Astrocyte (in vitro differentiated cells and primary cell): ENCODE measurements at regions not wholly inside any gene's neighbourhood (a gene's known extent, or its start where the extent isn't known, plus 50 kb on each side); places are given as distances from the start of the nearest gene placed in this dataset.
"Not testable (repeated sequence)": the region's sequence is repeated elsewhere in the genome, so short reads cannot be mapped to it uniquely, and the experiment has no call there.

Experiments used
- DNase-seq: peaks from one replicate; pipeline ENCODE4 v3.0.0-alpha.2; 2010; ENCODE audit warnings: low read depth
- FAIRE-seq: peaks from 2 replicates; lab custom pipeline; 2011; peaks lifted over from hg19 to GRCh38; lab: Jason Lieb, UNC
- H2AFZ ChIP-seq: 2 replicates; pipeline ENCODE4 v1.6.0; 2012; ENCODE audit warnings: low read depth, low read length, inconsistent platforms
- H3K27ac ChIP-seq: 2 replicates; pipeline ENCODE4 v1.5.1; 2011; ENCODE audit warnings: low read depth, low read length, inconsistent platforms
- H3K27me3 ChIP-seq: 2 replicates; pipeline ENCODE4 v1.6.0; 2011; ENCODE audit warnings: low read length, inconsistent platforms; ENCODE audit not compliant: insufficient read depth
- H3K36me3 ChIP-seq: 2 replicates; pipeline ENCODE4 v1.5.1; 2011; ENCODE audit warnings: low read length, inconsistent platforms; ENCODE audit not compliant: insufficient read depth
- H3K4me1 ChIP-seq: 2 replicates; pipeline ENCODE4 v1.5.1; 2011; ENCODE audit warnings: low read length, inconsistent platforms; ENCODE audit not compliant: insufficient read depth
- H3K4me2 ChIP-seq: 2 replicates; pipeline ENCODE4 v1.6.0; 2012; ENCODE audit warnings: low read length, inconsistent platforms
- H3K4me3 ChIP-seq: 2 replicates; pipeline ENCODE4 v1.5.1; 2011; ENCODE audit warnings: low read depth, mild to moderate bottlenecking, low read length, inconsistent platforms; ENCODE audit not compliant: insufficient read depth
- H3K79me2 ChIP-seq: 2 replicates; pipeline ENCODE4 v1.6.0; 2012; ENCODE audit warnings: mild to moderate bottlenecking, low read length, inconsistent platforms; ENCODE audit not compliant: insufficient read depth
- H3K9ac ChIP-seq: 2 replicates; pipeline ENCODE4 v1.6.0; 2012; ENCODE audit warnings: mild to moderate bottlenecking, low read length, inconsistent platforms
- H3K9me3 ChIP-seq: 2 replicates; pipeline ENCODE4 v1.5.1; 2012; ENCODE audit warnings: low read depth, mild to moderate bottlenecking, low read length, inconsistent platforms; ENCODE audit not compliant: insufficient read depth
- H4K20me1 ChIP-seq: 2 replicates; pipeline ENCODE4 v1.6.0; 2012; ENCODE audit warnings: low read length, inconsistent platforms; ENCODE audit not compliant: insufficient read depth
- H3K27ac Mint-ChIP-seq: one replicate; pipeline ENCODE4 v1.8.0; 2021; ENCODE audit warnings: mild to moderate bottlenecking, mixed read lengths; ENCODE audit not compliant: unreplicated experiment
- H3K27me3 Mint-ChIP-seq: one replicate; pipeline ENCODE4 v1.8.0; 2021; ENCODE audit warnings: low read depth, mixed read lengths; ENCODE audit not compliant: unreplicated experiment
- H3K36me3 Mint-ChIP-seq: one replicate; pipeline ENCODE4 v1.8.0; 2021; ENCODE audit warnings: low read depth, mixed read lengths; ENCODE audit not compliant: unreplicated experiment
- H3K4me1 Mint-ChIP-seq: one replicate; pipeline ENCODE4 v1.8.0; 2021; ENCODE audit warnings: low read depth, mixed read lengths; ENCODE audit not compliant: unreplicated experiment
- H3K4me3 Mint-ChIP-seq: one replicate; pipeline ENCODE4 v1.8.0; 2021; ENCODE audit warnings: mild to moderate bottlenecking, moderate library complexity, mixed read lengths; ENCODE audit not compliant: unreplicated experiment
- H3K9me3 Mint-ChIP-seq: one replicate; pipeline ENCODE4 v1.8.0; 2021; ENCODE audit warnings: mild to moderate bottlenecking, mixed read lengths; ENCODE audit not compliant: unreplicated experiment

- H3K9ac ChIP-seq, H3K36me3 ChIP-seq, H3K9me3 Mint-ChIP-seq, H3K4me3 Mint-ChIP-seq, H3K4me1 ChIP-seq, DNase-seq, H3K27ac ChIP-seq, H3K27me3 Mint-ChIP-seq, H3K27me3 ChIP-seq, H3K36me3 Mint-ChIP-seq, H3K9me3 ChIP-seq, H2AFZ ChIP-seq, H3K27ac Mint-ChIP-seq, H3K4me3 ChIP-seq, H3K4me1 Mint-ChIP-seq, H3K79me2 ChIP-seq, H4K20me1 ChIP-seq, FAIRE-seq: not testable (repeated sequence)
- H3K4me2 ChIP-seq: peak overlapping the region; percentile 52
These were observed 87.3 kb upstream of the ADGRL1 start for GRCh38 chr19:14293101-14293815.

DNA sequence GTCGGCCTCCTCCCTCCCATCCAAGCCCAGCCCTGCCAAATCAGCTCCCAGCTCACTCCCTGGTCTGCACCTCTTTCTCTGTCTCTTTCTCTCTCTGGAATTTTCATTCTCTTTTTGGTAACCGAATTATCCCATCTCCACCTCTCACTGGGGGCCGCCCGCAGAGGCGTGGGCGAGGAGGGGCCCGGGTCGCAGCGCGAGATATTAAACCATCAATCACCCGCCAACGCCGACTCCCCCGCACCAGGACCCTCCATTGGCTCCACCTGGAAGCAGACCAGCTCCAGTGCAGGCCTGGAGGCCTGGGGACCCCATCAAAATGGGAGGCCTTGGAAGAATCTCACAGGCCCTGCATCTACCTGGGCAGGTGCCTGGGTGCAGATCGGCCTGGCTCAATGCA is 83.8 kb upstream of the ADGRL1 start:
- not testable (repeated sequence) for H3K4me1 Mint-ChIP-seq, H3K9me3 Mint-ChIP-seq, H3K27me3 Mint-ChIP-seq, H3K4me3 Mint-ChIP-seq, DNase-seq, H3K9ac ChIP-seq, H3K36me3 Mint-ChIP-seq, H3K4me2 ChIP-seq, H3K79me2 ChIP-seq, H3K4me3 ChIP-seq, H3K9me3 ChIP-seq, H3K27me3 ChIP-seq, H4K20me1 ChIP-seq, H3K27ac ChIP-seq, H2AFZ ChIP-seq, H3K27ac Mint-ChIP-seq, FAIRE-seq, H3K36me3 ChIP-seq, H3K4me1 ChIP-seq

DNA sequence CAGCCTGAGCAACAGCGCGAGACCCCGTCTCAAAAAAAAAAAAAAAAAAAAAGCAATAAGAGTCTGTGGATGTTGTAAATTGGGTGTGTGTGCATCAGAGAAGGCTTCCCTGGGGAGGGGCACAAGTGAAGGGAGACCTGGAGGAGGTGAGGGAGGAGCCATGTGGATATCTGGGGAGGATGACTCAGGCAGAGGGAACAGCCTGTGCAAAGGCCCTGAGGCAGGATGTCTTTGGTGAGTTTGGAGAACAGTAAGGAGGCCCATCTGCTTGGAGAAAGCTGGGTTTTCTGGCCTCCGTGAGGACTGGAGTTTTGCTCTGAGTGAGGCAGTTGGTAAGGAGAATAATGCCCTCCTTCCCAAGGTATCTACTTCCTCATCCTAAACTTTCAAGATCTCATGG is 81.9 kb upstream of the ADGRL1 start:
- not testable (repeated sequence) for H3K9me3 ChIP-seq, DNase-seq, H3K9ac ChIP-seq, H3K79me2 ChIP-seq, H3K27ac ChIP-seq, H3K4me1 Mint-ChIP-seq, H3K27me3 ChIP-seq, H3K27ac Mint-ChIP-seq, FAIRE-seq, H3K9me3 Mint-ChIP-seq, H2AFZ ChIP-seq, H3K4me2 ChIP-seq, H3K36me3 ChIP-seq, H3K27me3 Mint-ChIP-seq, H3K36me3 Mint-ChIP-seq, H3K4me3 Mint-ChIP-seq, H4K20me1 ChIP-seq, H3K4me3 ChIP-seq, H3K4me1 ChIP-seq

GRCh38 chr19:14286594-14286993 is 80.6 kb upstream of the ADGRL1 start:
- not testable (repeated sequence) for H3K36me3 ChIP-seq

GRCh38 chr19:14285726-14286125 is 79.8 kb upstream of the ADGRL1 start:
- not testable (repeated sequence) for H3K9ac ChIP-seq, H3K27ac ChIP-seq, H3K4me3 ChIP-seq, H3K27ac Mint-ChIP-seq, H3K27me3 ChIP-seq, H3K36me3 ChIP-seq, H3K9me3 Mint-ChIP-seq, H3K36me3 Mint-ChIP-seq, H3K4me1 Mint-ChIP-seq, DNase-seq, H3K4me3 Mint-ChIP-seq, H3K4me2 ChIP-seq, H3K4me1 ChIP-seq, H4K20me1 ChIP-seq, H2AFZ ChIP-seq, FAIRE-seq, H3K9me3 ChIP-seq, H3K27me3 Mint-ChIP-seq, H3K79me2 ChIP-seq

More at GRCh38 chr19:14286594-14286993, 80.6 kb upstream of the ADGRL1 start:
- H3K4me1 ChIP-seq, H3K79me2 ChIP-seq, H3K36me3 Mint-ChIP-seq, H3K27me3 Mint-ChIP-seq, H3K4me3 ChIP-seq, H3K4me3 Mint-ChIP-seq, H4K20me1 ChIP-seq, H3K27ac ChIP-seq, H3K9me3 Mint-ChIP-seq, H3K4me1 Mint-ChIP-seq, DNase-seq, H3K9me3 ChIP-seq, H3K27me3 ChIP-seq, H3K4me2 ChIP-seq, FAIRE-seq, H2AFZ ChIP-seq, H3K9ac ChIP-seq, H3K27ac Mint-ChIP-seq: not testable (repeated sequence)

- not testable (repeated sequence) for H3K4me3 ChIP-seq, H3K79me2 ChIP-seq, H3K9me3 Mint-ChIP-seq, H3K36me3 ChIP-seq, FAIRE-seq, H3K9me3 ChIP-seq, H2AFZ ChIP-seq, H3K4me3 Mint-ChIP-seq, H4K20me1 ChIP-seq, H3K27me3 ChIP-seq, H3K36me3 Mint-ChIP-seq, H3K4me1 ChIP-seq, H3K4me1 Mint-ChIP-seq, H3K9ac ChIP-seq
- Mint-ChIP-seq H3K27ac (peak overlapping the region; percentile 82), H3K27me3 (peaks cover 16% of the 10 kb centered on the region)
- Histone ChIP-seq H3K27ac (peak overlapping the region; percentile 54), H3K4me2 (peak overlapping the region; percentile 55)
- DNase-seq: peak; percentile 96
These were observed 78.0 kb upstream of the ADGRL1 start for GRCh38 chr19:14283813-14284520.
